ENCODE measurements at regions not wholly inside any gene's neighbourhood (a gene's known extent, or its start where the extent isn't known, plus 50 kb on each side); places are given as distances from the start of the nearest gene placed in this dataset.

DNA sequence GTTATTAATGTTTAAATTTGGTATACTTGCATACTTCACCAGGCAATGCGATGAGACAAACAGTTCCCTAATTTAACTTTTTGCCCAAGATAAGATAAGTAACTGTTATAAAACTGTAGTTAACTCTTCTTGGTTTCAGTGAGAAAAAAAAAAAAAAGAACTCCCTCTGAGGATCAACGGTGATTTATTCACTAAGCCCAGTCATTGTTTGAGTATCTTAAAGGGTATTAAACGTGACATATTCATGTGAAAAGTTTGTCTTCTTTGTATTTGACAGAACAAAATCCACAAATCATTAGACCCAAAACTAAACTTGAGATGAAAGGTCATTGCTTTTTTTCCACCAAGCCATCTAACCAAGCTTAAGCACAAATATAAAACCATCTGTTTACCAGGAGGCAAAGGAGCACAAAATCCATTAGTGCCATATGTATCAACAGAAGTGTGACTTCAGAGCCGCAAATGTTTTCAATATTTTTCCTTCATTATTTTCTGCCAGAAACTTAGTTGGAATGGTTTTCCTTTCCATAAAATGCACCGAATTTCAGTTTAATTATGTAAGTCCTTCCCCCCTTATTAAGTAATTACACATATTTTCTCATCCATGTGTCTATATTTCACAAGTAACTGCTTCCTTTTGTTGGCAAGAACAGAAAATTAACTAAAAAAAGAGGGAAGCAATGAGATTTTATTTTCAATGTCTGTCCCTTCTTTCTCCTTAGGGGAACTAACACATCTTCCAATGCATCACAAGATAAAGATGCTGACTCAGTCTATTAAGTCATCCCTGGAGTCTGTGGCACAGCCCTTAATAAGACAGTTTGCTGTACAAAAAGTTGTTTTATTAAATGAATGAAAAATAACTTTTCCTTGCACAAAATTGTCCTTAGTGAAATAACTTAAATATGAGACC is 92.2 kb upstream of the RAP2B start:
- intact Hi-C loops (cut with micrococcal nuclease) = no loop called here

- intact Hi-C loops (cut with micrococcal nuclease) = no loop called here
These were observed 91.5 kb upstream of the RAP2B start for GRCh38 chr3:153070511-153070868.

DNA sequence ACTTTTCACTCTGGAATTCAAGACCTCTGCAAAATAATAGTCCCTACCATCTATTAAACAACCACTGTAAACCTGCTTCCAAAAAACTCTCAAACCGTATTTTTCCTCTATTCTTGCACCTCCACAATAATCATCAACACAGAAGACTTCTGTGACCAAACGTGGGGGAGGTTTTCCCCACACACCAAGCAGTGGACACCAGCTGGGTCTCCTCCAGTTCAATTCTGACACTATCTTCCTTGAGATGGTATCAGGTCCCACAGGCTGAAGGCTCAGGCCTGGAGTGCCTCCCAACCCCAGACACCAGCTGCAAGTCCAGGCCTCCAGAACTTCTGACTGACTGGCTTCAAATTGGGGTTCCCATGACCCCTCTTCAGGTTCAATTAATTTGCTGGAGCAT is 89.6 kb upstream of the RAP2B start:
- intact Hi-C loops (cut with micrococcal nuclease) = no loop called here

- intact Hi-C loops (cut with micrococcal nuclease) = no loop called here
These were observed 89.2 kb upstream of the RAP2B start for GRCh38 chr3:153072856-153073255.

DNA sequence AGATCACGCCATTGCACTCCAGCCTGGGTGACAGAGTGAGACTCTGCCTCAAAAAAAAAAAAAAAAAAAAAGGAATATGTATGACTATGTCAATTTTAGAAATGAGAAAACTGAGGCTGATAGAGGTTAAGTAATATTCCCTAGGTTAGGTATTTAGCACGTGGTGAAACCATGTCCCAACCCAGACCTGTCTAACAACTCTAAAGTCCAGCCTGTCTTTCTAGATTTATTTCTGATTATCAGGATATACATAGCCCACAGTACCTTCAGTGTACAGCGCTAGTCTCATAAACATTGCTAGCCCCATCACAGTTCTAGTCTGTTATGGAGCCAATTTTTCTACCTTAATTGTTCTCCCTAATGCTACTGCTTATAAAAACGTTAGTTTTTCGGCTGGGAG is 88.4 kb upstream of the RAP2B start:
- intact Hi-C loops (cut with micrococcal nuclease) = no loop called here

GRCh38 chr3:153078826-153079225 is 83.2 kb upstream of the RAP2B start:
- intact Hi-C loops (cut with micrococcal nuclease) = no loop called here

DNA sequence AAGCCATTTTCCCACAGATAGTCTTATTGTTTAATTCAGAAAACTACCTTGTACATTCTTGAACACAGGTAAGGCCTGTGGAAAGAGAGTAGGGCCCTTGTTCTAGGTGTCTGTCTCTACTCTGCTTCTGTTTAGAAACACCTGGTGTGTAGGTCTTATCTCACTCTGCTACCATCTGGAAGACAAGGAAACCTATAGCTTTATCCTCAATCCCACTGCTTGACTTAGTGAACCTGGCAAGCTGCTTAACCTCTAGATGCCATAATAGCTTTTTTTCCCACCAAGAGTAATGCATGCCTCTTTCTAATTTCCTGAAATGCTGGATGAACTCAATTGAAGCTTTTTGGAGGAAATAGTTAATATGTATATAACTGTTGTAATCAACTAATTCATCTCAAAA is 82.6 kb upstream of the RAP2B start:
- intact Hi-C loops (cut with micrococcal nuclease) = no loop called here

- intact Hi-C loops (cut with micrococcal nuclease) = no loop called here
These were observed 81.2 kb upstream of the RAP2B start for GRCh38 chr3:153080778-153081240.

DNA sequence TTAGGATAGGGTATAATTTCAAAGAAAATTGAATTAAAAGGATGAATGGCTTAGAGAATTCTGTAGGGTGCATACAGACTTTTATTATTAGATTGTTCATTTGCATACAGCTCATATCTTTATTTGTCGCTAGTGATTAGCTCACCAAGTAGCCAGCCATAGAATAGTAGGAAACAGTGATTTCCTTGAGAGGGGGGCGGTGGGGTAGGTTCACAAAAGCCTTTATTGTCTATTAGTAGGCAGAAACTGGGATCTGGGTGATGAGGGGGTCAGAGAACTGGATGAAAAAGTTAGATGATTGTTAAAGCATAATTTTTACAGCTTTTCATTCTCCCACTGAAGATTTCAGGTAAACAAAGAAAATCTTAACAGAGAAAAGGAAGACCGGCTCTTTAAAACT is 77.6 kb upstream of the RAP2B start:
- intact Hi-C loops (cut with micrococcal nuclease) = no loop called here

GRCh38 chr3:153087595-153088566 is 74.1 kb upstream of the RAP2B start:
- intact Hi-C loops (cut with micrococcal nuclease) = no loop called here

GRCh38 chr3:153089620-153090019 is 72.4 kb upstream of the RAP2B start:
- intact Hi-C loops (cut with micrococcal nuclease) = loop anchor here (2.0 kb wide), 1 partner anchor 49 kb away; no protein-coding TSS in a partner anchor

DNA sequence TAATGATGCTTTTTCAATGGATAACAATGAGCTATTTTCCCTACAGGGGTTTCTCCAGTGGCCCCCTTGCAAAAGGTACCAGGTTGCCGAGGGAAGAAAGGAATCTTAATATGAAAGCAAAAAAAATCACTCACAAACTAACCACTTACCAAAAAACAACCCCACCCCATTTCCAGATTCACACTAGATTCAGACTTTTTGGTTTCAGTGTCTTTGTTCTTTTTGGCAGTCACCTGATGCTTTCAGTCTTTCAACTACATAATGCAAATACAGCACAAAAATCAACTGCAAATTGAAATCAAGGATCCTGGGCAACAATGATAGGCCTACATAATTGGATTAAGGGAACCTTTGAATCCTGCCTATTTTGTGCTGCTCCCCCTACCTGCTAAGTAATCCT is 71.1 kb upstream of the RAP2B start:
- intact Hi-C loops (cut with micrococcal nuclease) = loop anchor here (1.0 to 2.0 kb wide), 3 partner anchors 48 to 70 kb away; no protein-coding TSS in a partner anchor

GRCh38 chr3:153093629-153094028 is 68.4 kb upstream of the RAP2B start:
- intact Hi-C loops (cut with micrococcal nuclease) = no loop called here

DNA sequence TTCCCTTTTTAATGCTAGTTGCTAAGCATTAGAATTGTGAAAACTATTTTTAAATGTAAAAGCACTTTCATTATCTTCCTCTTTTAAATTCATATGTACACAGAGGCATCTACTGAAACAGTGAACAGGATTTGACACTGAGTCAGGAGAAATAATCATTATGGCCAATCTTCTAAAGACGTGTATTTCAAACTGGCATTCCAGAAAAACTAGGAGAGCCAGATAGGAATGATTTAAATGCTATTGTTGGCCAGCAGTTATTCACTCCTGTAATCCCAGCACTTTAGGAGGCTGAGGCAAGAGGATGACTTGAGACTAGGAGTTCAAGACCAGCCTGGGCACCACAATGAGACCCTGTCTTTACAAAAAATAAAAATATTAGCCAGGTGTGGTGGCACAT is 67.6 kb upstream of the RAP2B start:
- intact Hi-C loops (cut with micrococcal nuclease) = no loop called here

GRCh38 chr3:153095441-153095840 is 66.6 kb upstream of the RAP2B start:
- intact Hi-C loops (cut with micrococcal nuclease) = no loop called here

- intact Hi-C loops (cut with micrococcal nuclease) = no loop called here
These were observed 65.3 kb upstream of the RAP2B start for GRCh38 chr3:153096731-153097131.

DNA sequence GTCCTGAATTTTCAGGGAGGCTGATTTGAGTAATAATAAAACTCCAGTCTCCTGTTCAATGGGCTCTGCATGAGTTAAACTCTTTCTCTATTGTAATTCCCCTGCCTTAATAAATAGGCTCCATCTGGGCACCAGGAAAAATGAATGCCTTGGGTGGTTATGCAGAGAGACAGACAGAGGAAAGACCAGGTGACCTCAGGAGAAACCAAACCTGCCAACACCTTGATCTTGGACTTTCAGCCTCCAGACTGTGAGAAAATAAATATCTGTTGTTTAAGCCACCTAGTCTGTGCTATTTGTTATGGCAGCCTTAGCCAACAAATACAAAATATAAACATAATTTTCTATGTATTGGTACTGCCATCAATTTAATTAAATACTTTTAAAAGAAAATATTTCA is 64.8 kb upstream of the RAP2B start:
- intact Hi-C loops (cut with micrococcal nuclease) = no loop called here

GRCh38 chr3:153099131-153099530 is 62.9 kb upstream of the RAP2B start:
- intact Hi-C loops (cut with micrococcal nuclease) = no loop called here

DNA sequence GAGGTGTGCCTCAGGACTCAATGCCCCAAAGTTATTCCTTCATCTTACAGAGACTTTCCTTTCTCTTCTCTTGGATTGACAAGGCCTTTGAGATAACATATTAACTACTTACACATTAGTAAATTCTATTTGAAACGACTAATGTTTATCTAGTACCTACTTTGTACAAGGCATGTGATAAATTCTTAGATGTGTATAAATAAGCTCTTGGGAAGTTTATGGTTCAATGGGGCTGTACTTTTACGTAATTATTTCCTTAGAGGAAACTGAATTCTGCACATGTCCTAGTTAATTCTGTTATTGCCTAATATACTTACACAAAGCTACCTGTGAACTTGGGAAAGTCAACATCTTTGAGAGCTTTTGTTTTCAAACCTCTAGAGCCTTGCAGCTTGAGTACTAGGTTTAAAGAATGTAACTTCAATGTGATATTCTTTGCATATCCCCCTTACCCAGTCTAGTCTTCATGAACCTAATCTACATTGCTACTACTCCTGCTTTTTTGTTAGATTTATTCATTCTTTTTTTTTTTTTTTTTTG is 58.5 kb upstream of the RAP2B start:
- intact Hi-C loops (cut with micrococcal nuclease) = no loop called here

DNA sequence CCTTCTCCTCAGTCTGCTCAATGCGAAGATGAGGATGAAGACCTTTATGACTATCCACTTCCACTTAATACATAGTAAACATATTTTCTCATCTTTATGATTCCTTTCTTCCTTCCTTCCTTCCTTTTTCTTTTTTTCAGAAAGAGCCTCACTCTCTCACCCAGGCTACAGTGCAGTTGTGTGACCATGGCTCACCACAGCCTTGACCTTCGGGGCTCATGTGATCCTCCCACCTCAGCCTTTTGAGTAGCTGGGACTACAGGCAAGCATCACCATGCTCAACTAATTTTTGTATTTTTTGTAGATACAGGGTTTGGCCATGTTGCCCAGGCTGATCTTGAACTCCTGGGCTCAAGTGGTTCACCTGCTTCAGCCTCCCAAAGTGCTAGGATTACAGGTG is 52.0 kb upstream of the RAP2B start:
- intact Hi-C loops (cut with micrococcal nuclease) = no loop called here

DNA sequence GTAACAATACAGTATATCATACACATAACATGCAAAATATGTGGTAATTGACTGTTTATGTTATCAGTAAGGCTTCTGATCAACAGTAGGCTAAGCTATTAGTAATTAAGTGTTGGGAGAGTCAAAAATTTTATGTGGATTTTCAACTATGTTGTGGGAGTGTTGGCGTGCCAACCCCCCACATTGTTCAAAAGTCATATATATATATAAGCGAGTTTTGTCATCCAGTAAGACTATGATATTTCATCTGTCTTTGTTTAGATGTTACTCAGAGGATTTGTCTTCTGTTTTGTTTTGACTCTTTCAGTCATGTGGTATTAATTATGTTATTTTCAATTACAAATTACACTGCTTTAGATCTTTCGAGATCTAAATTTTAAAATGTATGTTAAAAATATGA is 51.0 kb upstream of the RAP2B start:
- intact Hi-C loops (cut with micrococcal nuclease) = no loop called here

All from T-helper 1 cell treated with Interleukin-12 subunit alpha and Interleukin-12 subunit beta and Interleukin-4 antibody, amounts not matched to agents 30 ng/mL and 1 ng/mL, for 36 hours (primary cell).